Right lobe of liver (tissue), 4 donors: ENCODE measurements at regions not wholly inside any gene's neighbourhood (a gene's known extent, or its start where the extent isn't known, plus 50 kb on each side); places are given as distances from the start of the nearest gene placed in this dataset.

Experiments used
- POLR2A ChIP-seq: fragments of 450-650 bp; IDR thresholded peaks from one replicate; pipeline ENCODE4 v1.6.1; 2017; ENCODE audit warnings: antibody characterized with exemption, mild to moderate bottlenecking
- TF ChIP-seq, protein P1 (sequence below), 4 donors: fragments of 200-600 bp in 3 of 4; fragments of 450-650 bp in 1 of 4; IDR thresholded peaks; one replicate each; pipeline versions ENCODE4 v1.5.1 to v1.8.0; 2016 to 2022; ENCODE audit warnings: antibody characterized with exemption in 4 of 4, mild to moderate bottlenecking in 2 of 4
- donor health status: DM: no; HTN: no; CAD: no.
- donor health status: DM: no; HTN: no; CAD: no.
- donor health status: DM: no; HTN: yes; CAD: no.

DNA sequence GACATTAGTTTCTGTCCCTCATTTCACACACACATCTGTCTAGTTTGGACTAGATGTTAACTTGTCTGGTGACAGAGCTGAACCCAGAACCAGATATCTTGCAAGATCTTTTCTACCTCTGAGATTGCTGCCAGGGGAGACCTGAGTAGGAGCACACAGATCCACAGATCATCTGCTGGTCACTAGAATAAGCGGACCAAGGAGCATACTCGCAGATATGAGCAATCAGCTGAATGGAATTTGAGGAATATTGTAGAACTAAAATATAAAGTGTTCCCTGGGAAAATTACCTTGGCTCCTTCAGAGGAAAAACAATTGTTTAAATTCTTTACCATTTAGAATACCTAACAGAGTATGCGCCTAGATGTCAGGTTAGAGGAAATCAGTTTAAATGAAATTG lies 90.7 kb downstream of the TNFSF18 start:
- TF ChIP-seq, protein P1, sequence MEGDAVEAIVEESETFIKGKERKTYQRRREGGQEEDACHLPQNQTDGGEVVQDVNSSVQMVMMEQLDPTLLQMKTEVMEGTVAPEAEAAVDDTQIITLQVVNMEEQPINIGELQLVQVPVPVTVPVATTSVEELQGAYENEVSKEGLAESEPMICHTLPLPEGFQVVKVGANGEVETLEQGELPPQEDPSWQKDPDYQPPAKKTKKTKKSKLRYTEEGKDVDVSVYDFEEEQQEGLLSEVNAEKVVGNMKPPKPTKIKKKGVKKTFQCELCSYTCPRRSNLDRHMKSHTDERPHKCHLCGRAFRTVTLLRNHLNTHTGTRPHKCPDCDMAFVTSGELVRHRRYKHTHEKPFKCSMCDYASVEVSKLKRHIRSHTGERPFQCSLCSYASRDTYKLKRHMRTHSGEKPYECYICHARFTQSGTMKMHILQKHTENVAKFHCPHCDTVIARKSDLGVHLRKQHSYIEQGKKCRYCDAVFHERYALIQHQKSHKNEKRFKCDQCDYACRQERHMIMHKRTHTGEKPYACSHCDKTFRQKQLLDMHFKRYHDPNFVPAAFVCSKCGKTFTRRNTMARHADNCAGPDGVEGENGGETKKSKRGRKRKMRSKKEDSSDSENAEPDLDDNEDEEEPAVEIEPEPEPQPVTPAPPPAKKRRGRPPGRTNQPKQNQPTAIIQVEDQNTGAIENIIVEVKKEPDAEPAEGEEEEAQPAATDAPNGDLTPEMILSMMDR (IDR thresholded peaks at IDR 0.05) = no peak
- no peak for TF ChIP-seq POLR2A
